ENCODE measurements at regions not wholly inside any gene's neighbourhood (a gene's known extent, or its start where the extent isn't known, plus 50 kb on each side); places are given as distances from the start of the nearest gene placed in this dataset.
A peak's percentile ranks its signal among the peaks of the same experiment; 100 is the strongest.

- DNase-seq: no peak
These were observed 149.0 kb upstream of the KCTD1 start for GRCh38 chr18:26697186-26697884.

GRCh38 chr18:26696786-26697185, 148.4 kb upstream of the KCTD1 start:
- DNase-seq: no peak

GRCh38 chr18:26696308-26696707, 148.0 kb upstream of the KCTD1 start:
- DNase-seq: no peak

- DNase-seq: no peak
These were observed 141.0 kb upstream of the KCTD1 start for GRCh38 chr18:26689226-26689879.

- no peak for DNase-seq
These were observed 138.2 kb upstream of the KCTD1 start for GRCh38 chr18:26686532-26686931.

- no peak for DNase-seq
These were observed 137.2 kb upstream of the KCTD1 start for GRCh38 chr18:26685438-26686157.

- DNase-seq: no peak
These were observed 129.6 kb upstream of the KCTD1 start for GRCh38 chr18:26677957-26678356.

GRCh38 chr18:26667046-26667445, 118.7 kb upstream of the KCTD1 start:
- DNase-seq: no peak

- DNase-seq: no peak
These were observed 114.6 kb upstream of the KCTD1 start for GRCh38 chr18:26662996-26663395.

- DNase-seq: no peak
These were observed 109.6 kb upstream of the KCTD1 start for GRCh38 chr18:26657631-26658581.

- DNase-seq: peak; percentile 58
These were observed 108.7 kb upstream of the KCTD1 start for GRCh38 chr18:26656944-26657536.

- no peak for DNase-seq
These were observed 108.1 kb upstream of the KCTD1 start for GRCh38 chr18:26656431-26656943.

- peak; percentile 40 for DNase-seq
These were observed 107.4 kb upstream of the KCTD1 start for GRCh38 chr18:26655525-26656430.

- peak; percentile 8 for DNase-seq
These were observed 106.5 kb upstream of the KCTD1 start for GRCh38 chr18:26654616-26655524.

GRCh38 chr18:26653943-26654615, 105.7 kb upstream of the KCTD1 start:
- no peak for DNase-seq

- peak; percentile 3 for DNase-seq
These were observed 104.1 kb upstream of the KCTD1 start for GRCh38 chr18:26652501-26652900.

- no peak for DNase-seq
These were observed 102.2 kb upstream of the KCTD1 start for GRCh38 chr18:26650310-26651268.

GRCh38 chr18:26649193-26649543, 100.8 kb upstream of the KCTD1 start:
- DNase-seq: no peak

Data from fibroblast of upper back skin (primary cell).